SJSA1 (cell line): ENCODE measurements at regions not wholly inside any gene's neighbourhood (a gene's known extent, or its start where the extent isn't known, plus 50 kb on each side); places are given as distances from the start of the nearest gene placed in this dataset.
A peak's percentile ranks its signal among the peaks of the same experiment; 100 is the strongest.

Experiments used
- DNase-seq, 2 experiments: peaks; one replicate each; pipeline ENCODE4 v3.0.0-alpha.2; 2015 to 2020; ENCODE audit warnings: low spot score in 2 of 2, low read depth in 1 of 2
- H3K27ac ChIP-seq: fragments of 250-450 bp; sonication (Bioruptor Pico); 2 replicates; pipeline ENCODE4 v1.5.1; 2020; ENCODE audit warnings: mild to moderate bottlenecking, moderate library complexity
- H3K27me3 ChIP-seq: fragments of 250-450 bp; sonication (Bioruptor Pico); replicated peaks from 2 replicates; pipeline ENCODE4 v1.5.1; 2020; ENCODE audit warnings: mild to moderate bottlenecking, moderate library complexity
- H3K36me3 ChIP-seq: fragments of 250-450 bp; sonication (Bioruptor Pico); 2 replicates; pipeline ENCODE4 v1.5.1; 2020; ENCODE audit warnings: mild to moderate bottlenecking
- H3K4me1 ChIP-seq: fragments of 250-450 bp; sonication (Bioruptor Pico); replicated peaks from 2 replicates; pipeline ENCODE4 v1.6.1; 2021; ENCODE audit warnings: mild to moderate bottlenecking
- H3K4me3 ChIP-seq: fragments of 250-450 bp; sonication (Bioruptor Pico); 2 replicates; pipeline ENCODE4 v1.5.1; 2020; ENCODE audit warnings: mild to moderate bottlenecking
- H3K9me3 ChIP-seq: fragments of 250-450 bp; sonication (Bioruptor Pico); replicated peaks from 2 replicates; pipeline ENCODE4 v1.5.1; 2020; ENCODE audit warnings: mild to moderate bottlenecking

DNA sequence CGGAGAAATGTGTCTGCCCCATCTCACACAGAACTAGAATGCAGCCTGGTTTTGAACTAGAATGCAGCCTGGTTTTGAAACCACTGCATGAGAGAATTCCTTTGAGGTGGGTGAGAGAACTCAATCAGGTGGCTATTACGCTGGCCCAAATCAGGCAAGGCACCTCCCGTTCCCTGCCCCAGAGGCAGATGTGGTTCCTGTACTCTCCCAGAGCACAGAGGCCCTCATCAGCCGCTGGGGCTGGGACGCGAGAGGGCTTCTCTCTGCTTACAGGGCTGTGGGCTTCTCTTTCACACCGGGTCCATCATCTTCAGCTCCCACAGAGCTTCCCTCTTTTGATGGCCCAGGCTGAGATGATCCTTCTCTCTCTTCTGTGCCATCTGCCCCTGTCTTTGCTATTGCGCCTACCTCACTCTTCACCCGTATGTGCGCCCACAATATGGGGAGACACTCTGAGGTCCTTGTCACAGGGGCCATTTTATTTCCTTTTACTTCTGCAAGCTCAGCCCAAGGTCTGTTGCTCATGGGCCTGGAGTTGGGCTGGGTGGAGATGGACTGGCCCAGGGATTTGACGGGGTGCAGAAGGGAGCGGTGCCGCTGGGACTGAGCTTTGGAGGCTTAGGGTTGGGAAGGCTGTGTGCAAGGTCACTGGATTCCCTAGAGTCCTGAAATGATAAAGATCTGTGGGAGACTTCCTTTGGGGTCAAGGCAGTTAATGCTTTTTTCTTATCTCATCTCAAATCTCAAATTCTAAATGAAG is 84.4 kb upstream of the HS6ST1 start:
- no peak overlapping the region for H3K27ac ChIP-seq
- no peaks in the 10 kb centered on the region for H3K27me3 ChIP-seq
- no peaks in the 10 kb centered on the region for H3K36me3 ChIP-seq
- peaks cover 13% of the 10 kb centered on the region for H3K4me1 ChIP-seq
- H3K9me3 ChIP-seq = no peaks in the 10 kb centered on the region
- no peak for DNase-seq
- H3K4me3 ChIP-seq = no peak overlapping the region

- DNase-seq = no peak
- Histone ChIP-seq H3K27ac (no peak overlapping the region), H3K9me3 (no peaks in the 10 kb centered on the region), H3K36me3 (no peaks in the 10 kb centered on the region), H3K4me3 (no peak overlapping the region), H3K27me3 (no peaks in the 10 kb centered on the region), H3K4me1 (peaks cover 23% of the 10 kb centered on the region)
These were observed 85.4 kb upstream of the HS6ST1 start for GRCh38 chr2:128403814-128404708.

GRCh38 chr2:128404709-128405466 is 86.2 kb upstream of the HS6ST1 start:
- Histone ChIP-seq H3K27ac (no peak overlapping the region), H3K27me3 (no peaks in the 10 kb centered on the region), H3K4me3 (no peak overlapping the region), H3K4me1 (peaks cover 30% of the 10 kb centered on the region), H3K36me3 (0 out of 2 replicates have a peak, but pooled peaks cover 4% of the 10 kb centered on the region), H3K9me3 (no peaks in the 10 kb centered on the region)
- no peak for DNase-seq

DNA sequence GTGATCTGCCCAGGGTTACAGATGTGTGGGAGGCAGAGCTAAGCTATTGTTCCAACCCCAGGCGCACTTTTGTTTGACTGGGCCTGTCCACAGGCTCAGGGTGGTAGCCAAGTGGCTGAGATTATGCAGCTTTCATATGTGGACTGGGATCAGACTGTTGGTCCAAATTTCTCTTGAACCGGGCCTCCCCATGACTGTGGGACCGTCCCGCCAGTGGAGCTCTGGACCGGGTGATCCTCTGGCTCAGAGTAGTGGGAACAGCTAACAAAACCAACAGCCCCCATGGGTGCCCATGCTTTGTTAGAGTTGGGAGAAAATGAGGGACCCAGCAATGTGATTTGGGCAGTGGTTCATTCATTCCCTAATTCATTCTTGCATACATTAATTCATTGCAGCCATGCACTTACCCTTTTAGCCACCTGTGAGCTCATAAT is 86.8 kb upstream of the HS6ST1 start:
- Histone ChIP-seq H3K36me3 (0 out of 2 replicates have a peak, but pooled peaks cover 4% of the 10 kb centered on the region), H3K9me3 (no peaks in the 10 kb centered on the region), H3K4me1 (peaks cover 30% of the 10 kb centered on the region), H3K27ac (no peak overlapping the region), H3K4me3 (no peak overlapping the region), H3K27me3 (no peaks in the 10 kb centered on the region)
- DNase-seq = no peak

GRCh38 chr2:128405981-128406613 is 87.4 kb upstream of the HS6ST1 start:
- Histone ChIP-seq H3K27me3 (no peaks in the 10 kb centered on the region), H3K4me3 (no peak overlapping the region), H3K9me3 (no peaks in the 10 kb centered on the region), H3K4me1 (peaks cover 30% of the 10 kb centered on the region), H3K27ac (no peak overlapping the region), H3K36me3 (0 out of 2 replicates have a peak, but pooled peaks cover 4% of the 10 kb centered on the region)
- no peak for DNase-seq

DNA sequence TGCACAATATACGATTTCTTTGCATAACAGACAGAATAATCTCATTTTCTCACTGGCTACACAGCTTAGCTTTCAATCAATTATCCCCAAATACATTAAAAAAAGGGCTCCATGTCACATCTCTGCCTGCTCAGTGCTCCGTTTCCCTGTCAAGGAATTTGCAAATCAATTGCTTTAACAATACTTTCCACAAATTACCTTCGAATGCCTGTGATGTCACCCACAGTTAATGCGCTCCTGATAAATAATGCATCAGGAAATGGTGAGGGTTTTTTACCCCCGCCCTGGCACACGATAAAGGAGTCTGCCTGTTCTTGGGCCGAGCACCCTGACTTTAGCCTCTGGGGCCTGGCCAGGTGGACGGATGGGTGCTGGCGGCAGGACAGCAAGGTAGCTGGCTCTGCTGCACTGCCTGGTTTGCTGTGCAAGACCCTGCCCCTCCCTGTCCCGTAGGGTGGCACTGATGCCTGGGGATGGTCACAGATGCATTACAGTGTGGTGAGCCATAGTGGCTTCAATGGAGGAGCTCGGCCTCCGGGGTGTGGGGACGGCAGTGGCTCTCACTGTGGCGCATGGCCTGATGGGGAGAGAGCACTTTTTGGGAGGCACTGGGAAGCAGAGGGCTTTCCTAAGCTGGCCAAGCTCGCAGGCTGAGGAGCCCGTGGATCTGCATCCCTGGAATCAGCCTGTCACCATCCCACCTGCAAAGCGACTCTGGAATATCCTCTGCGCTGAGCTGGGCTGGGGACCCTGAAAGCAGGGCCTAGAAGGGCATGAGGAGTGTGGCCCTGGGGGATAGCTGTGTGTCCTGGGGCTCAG is 88.3 kb upstream of the HS6ST1 start:
- Histone ChIP-seq H3K27me3 (no peaks in the 10 kb centered on the region), H3K4me1 (peaks cover 30% of the 10 kb centered on the region), H3K27ac (no peak overlapping the region), H3K4me3 (no peak overlapping the region), H3K36me3 (0 out of 2 replicates have a peak, but pooled peaks cover 4% of the 10 kb centered on the region), H3K9me3 (no peaks in the 10 kb centered on the region)
- DNase-seq = no peak

DNA sequence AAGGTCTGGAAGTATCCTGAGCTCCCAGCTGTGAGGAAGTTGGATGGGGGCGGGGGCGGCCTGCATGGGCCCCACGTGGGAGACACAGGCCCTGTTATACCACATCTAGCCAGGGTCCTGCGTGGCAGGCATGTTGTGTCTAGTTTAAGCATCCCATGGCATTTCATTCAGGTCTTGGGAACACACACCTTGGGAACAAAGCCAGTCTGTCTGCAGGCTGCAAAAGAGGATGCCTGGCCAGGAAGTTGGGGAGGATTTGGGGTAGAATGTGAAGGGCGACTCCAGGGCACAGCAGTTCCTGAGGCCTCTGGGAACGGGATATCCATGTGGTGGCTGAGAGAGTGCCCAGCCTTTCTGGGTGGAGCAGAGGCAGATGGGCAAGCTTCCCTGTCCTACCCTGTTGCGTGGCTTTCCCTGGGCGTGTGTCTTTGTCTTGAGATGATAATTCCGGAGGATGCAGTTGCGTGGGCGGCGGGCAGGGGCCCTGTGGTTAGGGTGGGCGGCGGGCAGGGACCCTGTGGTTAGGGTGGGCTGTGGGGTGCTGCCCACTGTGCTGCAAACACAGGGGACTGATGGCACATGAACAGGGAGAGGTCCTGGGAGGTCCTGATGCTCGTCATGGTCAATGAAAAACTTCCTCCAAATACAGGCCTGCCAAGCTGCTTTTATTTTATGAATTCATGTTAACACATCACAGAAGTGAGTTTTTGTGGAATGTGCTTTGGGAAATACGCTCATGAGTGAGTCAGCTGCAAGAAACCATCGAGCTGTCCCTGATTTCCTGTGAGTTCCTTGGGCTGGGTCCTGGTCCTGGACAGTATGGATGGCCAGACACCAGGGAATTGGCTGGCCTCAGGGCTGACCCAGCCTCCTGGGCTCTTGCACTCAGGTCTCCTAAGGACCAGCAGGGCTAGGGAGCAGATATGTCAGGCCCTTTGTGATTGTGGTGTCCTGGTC is 90.0 kb upstream of the HS6ST1 start:
- H3K36me3 ChIP-seq = 0 out of 2 replicates have a peak, but pooled peaks cover 4% of the 10 kb centered on the region
- no peaks in the 10 kb centered on the region for H3K27me3 ChIP-seq
- H3K27ac ChIP-seq = peak overlapping the region; percentile 73
- peaks cover 25% of the 10 kb centered on the region for H3K4me1 ChIP-seq
- no peaks in the 10 kb centered on the region for H3K9me3 ChIP-seq
- DNase-seq = peak; percentile 69
- H3K4me3 ChIP-seq = no peak overlapping the region

GRCh38 chr2:128409326-128410034 is 90.8 kb upstream of the HS6ST1 start:
- H3K36me3 ChIP-seq = 0 out of 2 replicates have a peak, but pooled peaks cover 4% of the 10 kb centered on the region
- H3K27ac ChIP-seq = peak overlapping the region; percentile 73
- no peaks in the 10 kb centered on the region for H3K27me3 ChIP-seq
- DNase-seq = no peak
- peaks cover 20% of the 10 kb centered on the region for H3K4me1 ChIP-seq
- H3K9me3 ChIP-seq = no peaks in the 10 kb centered on the region
- no peak overlapping the region for H3K4me3 ChIP-seq

GRCh38 chr2:128410035-128410757 is 91.5 kb upstream of the HS6ST1 start:
- Histone ChIP-seq H3K4me1 (peaks cover 20% of the 10 kb centered on the region), H3K4me3 (no peak overlapping the region), H3K27ac (no peak overlapping the region), H3K9me3 (no peaks in the 10 kb centered on the region), H3K36me3 (0 out of 2 replicates have a peak, but pooled peaks cover 4% of the 10 kb centered on the region), H3K27me3 (no peaks in the 10 kb centered on the region)
- no peak for DNase-seq

DNA sequence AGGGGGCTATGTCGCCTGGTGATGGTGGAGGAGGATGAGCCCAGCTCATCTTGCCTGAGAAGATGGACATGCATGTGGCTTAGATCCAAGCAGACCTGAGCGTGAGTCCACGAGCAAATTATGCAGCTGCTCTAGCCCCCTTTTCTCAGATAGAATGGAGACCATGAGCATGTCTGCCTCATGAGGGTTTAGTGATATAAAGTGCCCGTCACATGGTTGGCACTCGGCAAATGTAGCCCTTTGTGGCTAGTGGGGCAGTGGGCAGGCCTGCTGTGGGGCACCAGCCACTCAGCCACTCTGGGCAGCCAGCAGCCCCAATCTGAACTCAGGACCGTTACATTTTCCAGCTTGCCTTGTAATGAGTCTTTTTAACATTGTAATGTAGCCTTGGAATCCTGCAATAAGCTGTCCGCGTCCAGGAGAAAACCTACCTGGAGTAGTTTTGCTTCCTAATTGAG is 92.1 kb upstream of the HS6ST1 start:
- 0 out of 2 replicates have a peak, but pooled peaks cover 4% of the 10 kb centered on the region for H3K36me3 ChIP-seq
- no peak for DNase-seq
- no peaks in the 10 kb centered on the region for H3K27me3 ChIP-seq
- no peak overlapping the region for H3K27ac ChIP-seq
- H3K9me3 ChIP-seq = no peaks in the 10 kb centered on the region
- H3K4me3 ChIP-seq = no peak overlapping the region
- peaks cover 20% of the 10 kb centered on the region for H3K4me1 ChIP-seq

- H3K27me3 ChIP-seq = no peaks in the 10 kb centered on the region
- DNase-seq = no peak
- 0 out of 2 replicates have a peak, but pooled peaks cover 4% of the 10 kb centered on the region for H3K36me3 ChIP-seq
- peaks cover 20% of the 10 kb centered on the region for H3K4me1 ChIP-seq
- H3K4me3 ChIP-seq = no peak overlapping the region
- H3K27ac ChIP-seq = no peak overlapping the region
- H3K9me3 ChIP-seq = no peaks in the 10 kb centered on the region
These were observed 92.8 kb upstream of the HS6ST1 start for GRCh38 chr2:128411431-128411830.
